HepG2 (cell line): ENCODE measurements at regions not wholly inside any gene's neighbourhood (a gene's known extent, or its start where the extent isn't known, plus 50 kb on each side); places are given as distances from the start of the nearest gene placed in this dataset.

Experiments
- ATAC-seq: fragments of 200-7000 bp; cut with Tn5 transposase; 3 replicates; pipeline ENCODE4 v1.9.1; 2020; ENCODE audit warnings: mild to moderate bottlenecking, moderate library complexity
- BruUV-seq: library from RNA; stranded (reverse); fragments of 400-500 nt; replicated peaks from 2 replicates; lab custom pipeline; 2021; lab: Mats Ljungman, UMichigan
- CTCF ChIA-PET: fragments of 300-600 bp; formaldehyde crosslinking; extraction: SDS; loops from one replicate; lab custom pipeline; 2021; ENCODE audit warnings: low total read pairs, inconsistent platforms, low intra/inter-chr PET ratio; lab: Yijun Ruan, JAX
- POLR2A ChIA-PET: fragments of 350-600 bp; sonication (Branson Sonifier 250); formaldehyde crosslinking; loops from one replicate; lab custom pipeline; 2020; ENCODE audit warnings: antibody characterized with exemption, inconsistent platforms; lab: Yijun Ruan, JAX
- DNase-seq: peaks from one replicate; pipeline ENCODE4 v3.0.0-alpha.2; 2015; ENCODE audit warnings: low spot score
- FAIRE-seq: peaks from 3 replicates; lab custom pipeline; 2011; peaks lifted over from hg19 to GRCh38; lab: Jason Lieb, UNC
- H2AFZ ChIP-seq: one replicate; pipeline ENCODE4 v1.6.1; 2011; ENCODE audit warnings: low read length, inconsistent platforms
- H3K27ac ChIP-seq: fragments of 300-600 bp; 3 replicates; pipeline ENCODE4 v1.8.0; 2011; ENCODE audit warnings: mixed run types, mild to moderate bottlenecking, mixed read lengths, low read length, inconsistent platforms; ENCODE audit not compliant: insufficient read depth; ENCODE audit errors: extremely low read length
- H3K27me3 ChIP-seq, 2 experiments: fragments of 200-600 bp in 1 of 2; 2 replicates in 1 of 2; 3 replicates in 1 of 2; pipeline versions ENCODE4 v1.6.0 to v1.8.0; 2011; ENCODE audit warnings: low read length in 2 of 2, mild to moderate bottlenecking in 2 of 2, moderate library complexity in 2 of 2, inconsistent platforms in 1 of 2; ENCODE audit not compliant: insufficient read depth in 2 of 2, control insufficient read depth in 1 of 2
- H3K36me3 ChIP-seq, 2 experiments: fragments of 200-600 bp in 1 of 2; replicated peaks in 1 of 2; 2 replicates in 1 of 2; 3 replicates in 1 of 2; pipeline versions ENCODE4 v1.5.1 to v1.8.0; 2011; ENCODE audit warnings: low read length in 2 of 2, inconsistent platforms in 1 of 2; ENCODE audit not compliant: insufficient read depth in 2 of 2, control insufficient read depth in 1 of 2
- H3K4me1 ChIP-seq: 2 replicates; pipeline ENCODE4 v1.5.1; 2012; ENCODE audit warnings: low read length, inconsistent platforms; ENCODE audit not compliant: insufficient read depth
- H3K4me2 ChIP-seq: 2 replicates; pipeline ENCODE4 v1.6.0; 2011; ENCODE audit warnings: low read depth, low read length, inconsistent platforms
- H3K4me3 ChIP-seq, 3 experiments: fragments of 200-600 bp in 1 of 3; sonication (generic), shearing (Covaris generic) in 1 of 3; replicated peaks in 1 of 3; 2 replicates each; pipeline ENCODE4 v1.5.1; 2011 to 2016; ENCODE audit warnings: low read length in 3 of 3, inconsistent platforms in 2 of 3, low read depth in 2 of 3, mild to moderate bottlenecking in 2 of 3, control low read depth in 1 of 3, mixed read lengths in 1 of 3; ENCODE audit not compliant: insufficient read depth in 1 of 3
- H3K79me2 ChIP-seq: one replicate; pipeline ENCODE4 v1.6.1; 2011; ENCODE audit warnings: low read length, inconsistent platforms; ENCODE audit not compliant: insufficient read depth
- H3K9ac ChIP-seq: 2 replicates; pipeline ENCODE4 v1.6.0; 2011; ENCODE audit warnings: mild to moderate bottlenecking, low read depth, low read length, inconsistent platforms; ENCODE audit not compliant: insufficient read depth
- H3K9me3 ChIP-seq: 2 replicates; pipeline ENCODE4 v1.5.1; 2012; ENCODE audit warnings: mild to moderate bottlenecking, low read length
- H4K20me1 ChIP-seq: 2 replicates; pipeline ENCODE4 v1.6.0; 2011; ENCODE audit warnings: inconsistent platforms, mild to moderate bottlenecking, low read length, moderate library complexity; ENCODE audit not compliant: insufficient read depth
- ATF7-NPFF ChIP-seq: sonication (generic); formaldehyde crosslinking; IDR thresholded peaks from 2 replicates; pipeline ENCODE4 v1.8.1; 2023; ENCODE audit warnings: mild to moderate bottlenecking, low read depth, missing genetic modification reagents, moderate library complexity
- CBX1 ChIP-seq: IDR thresholded peaks from one replicate; pipeline ENCODE4 v1.6.1; 2016; ENCODE audit warnings: antibody characterized with exemption, low read depth
- FOSL1 ChIP-seq: sonication (generic); formaldehyde crosslinking; IDR thresholded peaks from 2 replicates; pipeline ENCODE4 v1.9.0; 2021; ENCODE audit warnings: missing genetic modification reagents, borderline replicate concordance
- HBP1 ChIP-seq: IDR thresholded peaks from 2 replicates; pipeline ENCODE4 v1.6.1; 2016; ENCODE audit warnings: low read depth, control low read depth
- HOXD1 ChIP-seq: sonication (generic); formaldehyde crosslinking; IDR thresholded peaks from 2 replicates; pipeline ENCODE4 v1.5.0; 2020; ENCODE audit warnings: missing genetic modification reagents
- SAFB2 ChIP-seq: sonication (generic); formaldehyde crosslinking; IDR thresholded peaks from 2 replicates; pipeline ENCODE4 v1.5.1; 2020; ENCODE audit warnings: missing genetic modification reagents, low read depth, mild to moderate bottlenecking, borderline replicate concordance
- SMAD3 ChIP-seq: sonication (generic); formaldehyde crosslinking; IDR thresholded peaks from 2 replicates; pipeline ENCODE4 v1.4.0; 2020; ENCODE audit warnings: missing genetic modification reagents
- TAF1 ChIP-seq: sonication (generic); formaldehyde crosslinking; IDR thresholded peaks from 2 replicates; pipeline ENCODE4 v1.4.0; 2020; ENCODE audit warnings: missing genetic modification reagents
- THRA ChIP-seq: sonication (generic); formaldehyde crosslinking; IDR thresholded peaks from 2 replicates; pipeline ENCODE4 v1.4.0; 2020; ENCODE audit warnings: missing genetic modification reagents, borderline replicate concordance
- ZNF234 ChIP-seq: sonication (generic); formaldehyde crosslinking; conservative IDR thresholded peaks from 2 replicates; pipeline ENCODE4 v1.5.1; 2020; ENCODE audit warnings: mild to moderate bottlenecking, missing genetic modification reagents
- ZNF350 ChIP-seq: sonication (generic); formaldehyde crosslinking; IDR thresholded peaks from 2 replicates; pipeline ENCODE4 v1.4.0; 2020; ENCODE audit warnings: mild to moderate bottlenecking, low read depth, missing genetic modification reagents, borderline replicate concordance
- ZNF496 ChIP-seq: sonication (generic); formaldehyde crosslinking; IDR thresholded peaks from 2 replicates; pipeline ENCODE4 v1.8.1; 2023; ENCODE audit warnings: mild to moderate bottlenecking, moderate library complexity, missing genetic modification reagents; ENCODE audit not compliant: insufficient replicate concordance
- ZNF562 ChIP-seq: sonication (generic); formaldehyde crosslinking; IDR thresholded peaks from 2 replicates; pipeline ENCODE4 v1.8.0; 2022; ENCODE audit warnings: missing genetic modification reagents, borderline replicate concordance
- ZNF589 ChIP-seq: sonication (generic); formaldehyde crosslinking; conservative IDR thresholded peaks from 2 replicates; pipeline ENCODE4 v1.8.0; 2022; ENCODE audit warnings: mild to moderate bottlenecking, moderate library complexity, missing genetic modification reagents
- ZNF75D ChIP-seq: sonication (generic); formaldehyde crosslinking; IDR thresholded peaks from 2 replicates; pipeline ENCODE4 v1.8.1; 2023; ENCODE audit warnings: missing genetic modification reagents, mild to moderate bottlenecking, borderline replicate concordance
- in situ Hi-C: cut with HindIII; loops from 2 replicates; pipeline ENCODE4 v1.10.0; 2017; ENCODE audit warnings: low pct_unique_long_range_greater_than_20kb; ENCODE audit not compliant: extremely low pct_ligation_motif_present
- intact Hi-C: fragments of 100-400 bp; cut with micrococcal nuclease; formaldehyde crosslinking; loops from one replicate; pipeline ENCODE4 v1.10.0; 2022; ENCODE audit not compliant: unreplicated experiment
- TF ChIP-seq, protein P1 (sequence below): sonication (generic); formaldehyde crosslinking; IDR thresholded peaks from 2 replicates; pipeline ENCODE4 v1.5.0; 2020; ENCODE audit warnings: missing genetic modification reagents
- TF ChIP-seq, protein P2 (sequence below): sonication (generic); formaldehyde crosslinking; IDR thresholded peaks from 2 replicates; pipeline ENCODE4 v1.9.0; 2021; ENCODE audit warnings: missing genetic modification reagents, borderline replicate concordance
- TF ChIP-seq, protein P3 (sequence below): fragments of 450-650 bp; IDR thresholded peaks from 2 replicates; pipeline ENCODE4 v1.6.1; 2017
- TF ChIP-seq, protein P4 (sequence below): sonication (generic); formaldehyde crosslinking; IDR thresholded peaks from 2 replicates; pipeline ENCODE4 v1.8.0; 2022; ENCODE audit warnings: missing genetic modification reagents, mild to moderate bottlenecking, inconsistent platforms, borderline replicate concordance

- no TSS peak for BruUV-seq
- H4K20me1 ChIP-seq: no peaks in the 10 kb centered on the region
- peaks cover 87% of the 10 kb centered on the region for H3K9me3 ChIP-seq
- H3K4me2 ChIP-seq: no peak overlapping the region
- ChIA-PET POLR2A (no interaction called here), CTCF (no interaction called here)
- no peak overlapping the region for H3K27ac ChIP-seq
- no peak overlapping the region for H3K9ac ChIP-seq
- FAIRE-seq: no peak
- H3K36me3 ChIP-seq: no peaks in the 10 kb centered on the region
- H3K4me3 ChIP-seq: no peak overlapping the region
- DNase-seq: no peak
- H3K27me3 ChIP-seq: no peaks in the 10 kb centered on the region
- no peaks in the 10 kb centered on the region for H3K79me2 ChIP-seq
- no peak for ATAC-seq
- no peak overlapping the region for H2AFZ ChIP-seq
- no peak for TF ChIP-seq ZNF75D (CRISPR knock-in tag)
- TF ChIP-seq SAFB2 (CRISPR knock-in tag): no peak
- TF ChIP-seq ZNF350 (CRISPR knock-in tag): no peak
- TF ChIP-seq TAF1: no peak
- TF ChIP-seq SMAD3 (CRISPR knock-in tag): no peak
- TF ChIP-seq ZNF234 (CRISPR knock-in tag): no peak
- no peak for TF ChIP-seq HBP1 (CRISPR knock-in tag)
- no peak for TF ChIP-seq ZNF562
- TF ChIP-seq ATF7-NPFF: no peak
- TF ChIP-seq HOXD1 (CRISPR knock-in tag): no peak
- TF ChIP-seq CBX1: no peak
- TF ChIP-seq, protein P1, sequence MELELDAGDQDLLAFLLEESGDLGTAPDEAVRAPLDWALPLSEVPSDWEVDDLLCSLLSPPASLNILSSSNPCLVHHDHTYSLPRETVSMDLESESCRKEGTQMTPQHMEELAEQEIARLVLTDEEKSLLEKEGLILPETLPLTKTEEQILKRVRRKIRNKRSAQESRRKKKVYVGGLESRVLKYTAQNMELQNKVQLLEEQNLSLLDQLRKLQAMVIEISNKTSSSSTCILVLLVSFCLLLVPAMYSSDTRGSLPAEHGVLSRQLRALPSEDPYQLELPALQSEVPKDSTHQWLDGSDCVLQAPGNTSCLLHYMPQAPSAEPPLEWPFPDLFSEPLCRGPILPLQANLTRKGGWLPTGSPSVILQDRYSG: no peak
- TF ChIP-seq, protein P2, sequence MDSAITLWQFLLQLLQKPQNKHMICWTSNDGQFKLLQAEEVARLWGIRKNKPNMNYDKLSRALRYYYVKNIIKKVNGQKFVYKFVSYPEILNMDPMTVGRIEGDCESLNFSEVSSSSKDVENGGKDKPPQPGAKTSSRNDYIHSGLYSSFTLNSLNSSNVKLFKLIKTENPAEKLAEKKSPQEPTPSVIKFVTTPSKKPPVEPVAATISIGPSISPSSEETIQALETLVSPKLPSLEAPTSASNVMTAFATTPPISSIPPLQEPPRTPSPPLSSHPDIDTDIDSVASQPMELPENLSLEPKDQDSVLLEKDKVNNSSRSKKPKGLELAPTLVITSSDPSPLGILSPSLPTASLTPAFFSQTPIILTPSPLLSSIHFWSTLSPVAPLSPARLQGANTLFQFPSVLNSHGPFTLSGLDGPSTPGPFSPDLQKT (CRISPR knock-in tag): no peak
- TF ChIP-seq ZNF496: no peak
- no peak for TF ChIP-seq FOSL1 (CRISPR knock-in tag)
- no peak for TF ChIP-seq THRA (CRISPR knock-in tag)
- TF ChIP-seq ZNF589 (CRISPR knock-in tag): no peak
- TF ChIP-seq, protein P3, sequence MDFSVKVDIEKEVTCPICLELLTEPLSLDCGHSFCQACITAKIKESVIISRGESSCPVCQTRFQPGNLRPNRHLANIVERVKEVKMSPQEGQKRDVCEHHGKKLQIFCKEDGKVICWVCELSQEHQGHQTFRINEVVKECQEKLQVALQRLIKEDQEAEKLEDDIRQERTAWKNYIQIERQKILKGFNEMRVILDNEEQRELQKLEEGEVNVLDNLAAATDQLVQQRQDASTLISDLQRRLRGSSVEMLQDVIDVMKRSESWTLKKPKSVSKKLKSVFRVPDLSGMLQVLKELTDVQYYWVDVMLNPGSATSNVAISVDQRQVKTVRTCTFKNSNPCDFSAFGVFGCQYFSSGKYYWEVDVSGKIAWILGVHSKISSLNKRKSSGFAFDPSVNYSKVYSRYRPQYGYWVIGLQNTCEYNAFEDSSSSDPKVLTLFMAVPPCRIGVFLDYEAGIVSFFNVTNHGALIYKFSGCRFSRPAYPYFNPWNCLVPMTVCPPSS: no peak
- TF ChIP-seq, protein P4, sequence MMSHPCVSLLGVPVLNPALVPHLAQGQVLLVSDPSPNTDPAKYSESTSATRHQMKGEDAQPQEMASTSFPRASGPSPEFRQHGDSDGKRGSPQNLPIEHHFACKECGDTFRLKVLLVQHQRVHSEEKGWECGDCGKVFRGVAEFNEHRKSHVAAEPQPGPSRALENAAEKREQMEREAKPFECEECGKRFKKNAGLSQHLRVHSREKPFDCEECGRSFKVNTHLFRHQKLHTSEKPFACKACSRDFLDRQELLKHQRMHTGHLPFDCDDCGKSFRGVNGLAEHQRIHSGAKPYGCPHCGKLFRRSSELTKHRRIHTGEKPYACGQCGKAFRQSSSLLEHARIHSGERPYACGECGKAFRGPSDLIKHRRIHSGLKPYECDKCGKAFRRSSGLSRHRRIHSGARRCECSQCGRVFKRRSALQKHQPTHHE: no peak
- no peaks in the 10 kb centered on the region for H3K4me1 ChIP-seq
- in situ Hi-C loops: no loop called here
- intact Hi-C loops: no loop called here
Measured at GRCh38 chr10:9895981-9896380, 1121.7 kb upstream of the CELF2 start.
